Stimulated activated CD4-positive, alpha-beta T cell treated with anti-CD3 and anti-CD28 coated beads, Interleukin-12 subunit alpha, Interleukin-12 subunit beta, amount 100 ng/mL, for 4 hours (primary cell): ENCODE measurements at regions not wholly inside any gene's neighbourhood (a gene's known extent, or its start where the extent isn't known, plus 50 kb on each side); places are given as distances from the start of the nearest gene placed in this dataset.

ENCODE experiments used
- DNase-seq: peaks from one replicate; pipeline ENCODE4 v3.0.0-alpha.2; 2020

DNA sequence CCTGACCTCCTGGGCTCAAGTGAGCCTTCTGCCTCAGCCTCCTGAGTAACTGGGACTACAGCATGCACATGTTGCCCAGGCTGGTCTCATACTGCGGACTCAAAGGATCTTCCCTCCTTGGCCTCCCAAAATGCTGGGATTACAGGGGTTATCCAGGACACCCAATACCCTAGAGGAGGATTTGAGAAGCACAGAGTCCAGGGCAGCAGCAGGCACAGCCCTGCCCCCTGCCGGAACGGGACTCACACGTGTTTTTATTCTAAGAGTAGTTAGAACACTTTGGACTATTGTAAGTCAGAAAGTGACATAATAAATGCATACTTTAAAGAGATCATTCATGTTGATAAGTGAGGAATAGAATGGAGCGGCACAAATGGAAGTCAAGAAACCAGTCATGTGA lies 80.2 kb downstream of the C6orf118 start:
- no peak for DNase-seq

DNA sequence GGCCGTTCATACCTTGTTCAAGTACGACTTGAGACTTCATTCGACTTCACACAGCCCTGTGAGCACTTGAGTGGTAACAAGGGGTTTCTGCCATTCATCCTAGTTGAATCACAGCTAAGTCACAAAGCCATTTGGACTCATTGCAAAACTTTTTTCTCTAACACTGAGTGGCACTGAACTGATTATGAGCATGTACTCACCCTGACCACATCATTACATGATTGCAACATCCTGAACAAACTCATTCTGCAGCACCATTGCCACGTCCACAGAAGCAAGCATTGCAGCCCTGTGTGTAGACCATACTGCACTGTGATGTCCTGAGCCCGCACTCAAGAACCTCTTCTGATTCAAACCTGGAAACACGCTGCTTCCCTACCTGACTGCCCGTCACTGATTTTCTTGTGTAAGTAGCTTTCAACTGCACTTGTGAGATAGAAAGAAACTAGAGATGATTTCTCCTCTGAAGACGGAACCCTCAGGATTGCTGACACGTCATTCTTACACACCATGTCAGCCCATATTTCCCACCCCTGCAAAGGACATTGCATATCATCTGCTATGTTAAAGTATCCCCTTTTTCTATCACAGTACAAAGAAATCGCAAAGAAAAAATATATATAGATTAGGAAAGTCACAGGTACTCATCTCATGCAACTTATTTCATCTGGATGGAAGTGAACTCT lies 81.6 kb downstream of the C6orf118 start:
- no peak for DNase-seq

DNA sequence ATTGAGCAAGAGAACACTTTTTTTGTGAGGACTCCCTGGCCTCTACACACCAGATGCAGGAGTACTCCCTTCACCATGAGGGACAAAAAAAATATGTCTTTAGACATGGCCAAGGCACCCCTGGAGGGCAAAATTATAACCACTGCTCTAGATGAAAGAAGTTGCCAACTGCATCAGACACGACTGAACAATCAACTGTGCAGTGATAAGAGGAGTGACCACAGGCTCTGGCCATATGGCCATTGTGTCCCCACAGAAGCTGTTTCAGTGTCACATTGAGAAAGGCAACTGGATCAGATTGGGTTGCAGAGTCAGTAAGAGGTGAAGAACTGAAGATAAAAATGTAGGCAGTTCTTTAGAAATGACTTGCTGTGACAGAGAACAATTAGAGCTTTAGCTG lies 85.7 kb downstream of the C6orf118 start:
- DNase-seq = no peak

GRCh38 chr6:165223101-165223500 lies 86.3 kb downstream of the C6orf118 start:
- no peak for DNase-seq

DNA sequence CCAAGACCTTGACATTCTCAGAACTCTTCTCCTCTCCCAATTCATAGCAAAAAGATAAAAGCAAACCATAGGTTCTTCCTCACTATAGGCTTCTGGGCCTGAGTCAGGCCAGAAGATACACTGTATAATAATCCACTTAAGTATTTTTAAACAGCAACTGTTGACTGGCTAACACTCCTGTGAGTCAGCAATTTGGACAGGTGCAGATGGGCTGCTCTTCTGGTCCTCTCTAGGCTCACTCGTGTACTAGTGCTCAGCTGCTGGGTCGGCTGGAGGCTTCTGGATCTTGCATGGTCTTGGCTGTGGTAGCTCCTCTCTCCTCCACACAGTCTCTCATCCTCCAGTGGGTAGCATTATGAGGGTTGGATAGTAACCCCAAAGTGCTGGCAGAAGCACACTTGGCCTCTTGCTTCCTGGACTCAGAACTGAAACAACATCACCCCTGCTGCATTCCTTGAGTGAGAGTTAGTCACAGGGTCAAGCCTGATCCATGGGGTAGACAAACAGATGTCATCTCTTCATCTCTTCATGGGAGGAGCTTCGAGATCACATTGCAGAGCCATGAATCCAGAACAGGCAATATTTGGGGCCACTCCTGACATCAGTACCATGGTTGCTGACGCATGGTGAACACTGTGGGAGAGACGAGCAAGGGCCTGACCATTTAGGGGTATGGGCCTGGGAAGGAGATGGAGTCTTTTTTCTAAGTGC lies 86.9 kb downstream of the C6orf118 start:
- no peak for DNase-seq

DNA sequence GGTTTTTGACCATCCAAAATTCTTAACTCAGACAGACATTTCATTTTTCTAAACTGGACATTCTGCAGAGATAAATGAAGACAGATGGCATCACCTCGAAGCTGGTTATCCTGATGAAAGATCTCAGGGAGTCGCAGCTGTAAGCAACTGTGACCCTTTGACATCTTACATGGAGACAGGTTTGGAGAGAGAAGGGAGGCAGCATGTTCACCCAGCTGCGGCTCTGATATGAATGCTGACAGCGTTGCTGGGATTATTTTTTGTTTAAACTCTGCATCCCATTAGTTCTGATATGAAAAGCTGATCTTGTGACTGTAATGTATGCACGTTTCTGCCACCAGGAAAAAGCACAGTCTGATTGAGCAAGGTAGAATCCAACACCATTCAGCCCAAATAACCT lies 89.4 kb downstream of the C6orf118 start:
- DNase-seq = no peak

DNA sequence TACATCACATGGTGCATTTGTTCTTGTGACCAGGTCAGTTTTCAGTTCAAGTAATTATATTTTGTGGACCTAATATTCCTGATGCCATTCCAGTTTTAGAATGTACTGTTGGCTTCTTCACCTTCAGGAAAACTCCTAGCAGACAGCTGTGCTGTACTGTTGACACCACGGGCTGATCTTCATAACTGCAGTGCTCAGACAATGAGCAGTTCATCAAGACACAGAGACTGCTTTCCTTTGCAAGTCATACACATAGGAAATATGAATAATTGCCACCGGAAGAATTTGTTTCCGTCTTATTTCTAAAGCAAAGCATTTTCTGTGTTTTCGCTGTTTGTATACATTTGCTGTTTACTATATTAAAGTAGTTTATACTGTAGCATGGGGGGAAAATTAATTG lies 89.8 kb downstream of the C6orf118 start:
- DNase-seq = no peak

GRCh38 chr6:165218829-165219228 lies 90.6 kb downstream of the C6orf118 start:
- DNase-seq = no peak

DNA sequence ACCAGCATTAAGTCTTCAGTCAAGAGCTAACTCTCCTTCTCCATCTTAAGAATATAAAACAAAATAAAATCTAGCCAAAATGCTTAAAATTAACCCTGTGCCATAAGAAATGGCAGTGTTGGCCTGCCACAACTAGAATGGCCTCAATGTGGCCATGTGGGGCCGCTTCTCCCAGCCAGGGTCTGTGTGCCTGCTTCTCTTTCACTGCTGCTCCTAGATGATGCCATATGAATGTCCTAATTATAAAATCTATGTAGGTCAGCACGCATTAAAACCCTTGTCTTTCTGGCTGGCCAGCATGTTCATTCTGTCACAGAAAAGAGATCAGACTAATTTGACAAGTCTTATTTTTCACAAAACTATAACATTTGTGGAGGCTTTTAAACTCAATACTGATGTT lies 102.6 kb downstream of the C6orf118 start:
- no peak for DNase-seq

DNA sequence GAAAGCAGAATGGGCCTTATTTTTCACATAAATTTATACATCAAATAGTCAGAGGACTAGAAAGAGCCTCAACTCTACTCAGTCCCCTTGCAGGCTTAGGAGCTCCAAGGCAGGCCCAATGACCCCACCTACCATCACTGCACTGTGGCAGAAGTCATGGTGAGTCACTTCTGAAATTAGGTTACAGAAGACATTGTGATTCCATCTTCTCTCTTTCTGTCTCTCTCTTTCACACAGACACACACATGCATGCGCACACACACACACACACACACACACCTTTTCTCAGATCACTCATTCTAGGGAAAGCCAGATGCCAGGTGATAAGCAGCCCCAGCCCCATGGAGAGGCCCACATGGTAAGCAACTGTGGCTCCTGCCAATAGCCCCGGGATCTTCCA lies 103.8 kb downstream of the C6orf118 start:
- no peak for DNase-seq

GRCh38 chr6:165204807-165205545 lies 104.4 kb downstream of the C6orf118 start:
- DNase-seq = no peak

DNA sequence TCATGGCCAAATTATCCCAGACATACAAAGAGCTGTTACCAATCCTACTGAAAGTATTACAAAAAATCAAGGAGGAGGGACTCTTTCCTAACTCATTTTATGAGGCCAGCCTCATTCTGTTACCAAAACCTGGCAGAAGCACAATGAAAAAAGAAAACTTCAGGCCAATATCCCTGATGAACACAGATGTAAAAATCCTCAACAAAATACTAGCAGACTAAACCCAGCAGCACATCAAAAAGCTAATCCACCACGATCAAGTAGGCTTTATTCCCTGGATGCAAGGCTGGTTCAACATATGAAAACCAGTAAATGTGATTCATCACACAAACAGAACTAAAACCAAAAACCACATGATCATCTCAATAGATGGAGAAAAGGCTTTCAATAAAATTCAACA lies 109.2 kb downstream of the C6orf118 start:
- no peak for DNase-seq

- no peak for DNase-seq
These were observed 117.9 kb downstream of the C6orf118 start for GRCh38 chr6:165191461-165191860.

- DNase-seq = no peak
These were observed 122.8 kb downstream of the C6orf118 start for GRCh38 chr6:165186441-165187205.

- no peak for DNase-seq
These were observed 123.4 kb downstream of the C6orf118 start for GRCh38 chr6:165186041-165186440.

GRCh38 chr6:165184192-165184979 lies 125.0 kb downstream of the C6orf118 start:
- DNase-seq = no peak

DNA sequence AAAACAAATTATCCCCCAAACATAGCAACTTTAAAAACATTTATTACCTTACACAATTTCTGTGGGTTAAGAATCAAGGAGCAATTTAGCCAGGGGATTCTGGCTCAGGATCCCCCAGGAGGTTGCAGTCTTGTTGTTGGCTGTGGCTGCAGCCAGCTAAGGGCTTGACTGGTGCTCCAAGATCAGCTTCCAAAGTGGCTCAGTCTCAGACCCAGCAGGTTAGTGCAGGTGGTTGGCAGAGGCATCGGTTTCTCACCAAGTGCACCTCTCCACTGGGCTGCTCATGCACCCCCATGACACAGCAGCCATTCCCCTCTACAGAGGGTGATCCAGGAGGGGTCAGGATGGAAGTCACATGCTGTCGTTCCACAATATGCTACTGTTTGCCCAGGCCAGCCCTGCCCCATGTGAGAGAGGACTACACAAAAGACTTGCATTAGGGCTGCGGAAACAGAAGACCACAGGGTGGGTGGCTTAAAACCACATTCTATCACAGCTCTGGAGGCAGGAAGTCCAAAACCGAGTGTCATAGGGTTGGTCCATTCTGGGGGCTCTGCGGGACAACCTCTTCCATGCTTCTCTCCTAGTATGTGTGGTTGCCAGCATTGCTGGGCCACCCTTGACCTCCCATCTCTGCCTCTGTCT lies 125.8 kb downstream of the C6orf118 start:
- no peak for DNase-seq

DNA sequence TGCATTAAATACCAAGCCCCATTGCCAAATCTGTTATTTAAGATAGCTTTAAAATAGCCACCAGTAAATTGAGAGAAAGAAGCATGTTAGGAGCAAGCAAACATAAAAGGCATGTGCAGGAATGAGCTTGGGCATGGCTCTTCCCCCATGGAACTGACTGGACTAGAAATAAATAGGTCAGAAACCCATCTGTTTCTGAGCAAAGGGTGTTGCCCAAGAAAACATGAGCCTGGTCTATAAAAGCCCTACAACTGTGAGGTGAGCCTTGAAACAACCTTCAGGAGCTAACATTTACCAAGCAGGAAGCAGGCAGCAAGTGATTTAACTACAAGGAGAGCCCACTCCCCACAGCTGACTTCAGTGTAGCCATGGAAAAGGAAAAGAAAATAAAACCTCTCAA lies 126.3 kb downstream of the C6orf118 start:
- no peak for DNase-seq

GRCh38 chr6:165181951-165182414 lies 127.4 kb downstream of the C6orf118 start:
- no peak for DNase-seq

DNA sequence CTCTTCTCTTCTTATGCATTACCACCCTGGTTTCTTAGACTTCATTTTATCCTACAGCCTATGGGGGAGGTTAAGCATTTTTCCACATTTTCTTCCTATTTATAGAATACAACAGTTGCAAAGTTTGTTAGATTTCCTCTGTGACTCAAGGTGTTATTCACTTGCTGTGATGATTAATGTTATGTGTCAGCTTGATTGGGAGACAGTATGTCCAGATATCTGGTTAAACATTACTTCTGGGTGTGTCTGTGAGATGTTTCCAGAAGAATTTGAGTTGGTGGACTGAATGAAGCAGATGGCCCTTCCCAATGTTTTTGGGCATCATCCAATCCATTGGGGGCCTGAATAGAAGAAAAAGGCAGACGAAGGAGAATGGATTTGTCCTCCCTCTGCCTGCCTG lies 131.3 kb downstream of the C6orf118 start:
- no peak for DNase-seq

GRCh38 chr6:165173484-165173883 lies 135.9 kb downstream of the C6orf118 start:
- DNase-seq = no peak

- DNase-seq = no peak
These were observed 141.5 kb downstream of the C6orf118 start for GRCh38 chr6:165167861-165168260.
